Vagina (tissue), 2 donors: ENCODE measurements at regions not wholly inside any gene's neighbourhood (a gene's known extent, or its start where the extent isn't known, plus 50 kb on each side); places are given as distances from the start of the nearest gene placed in this dataset.

Source experiments
- DNase-seq, 2 donors: peaks; one replicate each; pipeline ENCODE4 v3.0.0-alpha.2; 2017; ENCODE audit errors: extremely low spot score in 2 of 2
- H3K27ac ChIP-seq: fragments of 200-600 bp; sonication (generic); one replicate; pipeline ENCODE4 v1.5.1; 2019
- H3K27me3 ChIP-seq: fragments of 200-600 bp; sonication (generic); one replicate; pipeline ENCODE4 v1.5.1; 2019
- H3K36me3 ChIP-seq, 2 donors: fragments of 200-600 bp; sonication (generic); one replicate each; pipeline ENCODE4 v1.5.1; 2017 to 2019
- H3K4me1 ChIP-seq: fragments of 200-600 bp; sonication (generic); one replicate; pipeline ENCODE4 v1.5.1; 2019
- H3K4me3 ChIP-seq, 2 donors: fragments of 200-600 bp; sonication (generic); 1 replicate in 1 of 2; 2 replicates in 1 of 2; pipeline ENCODE4 v1.5.1; 2016 to 2019
- H3K9me3 ChIP-seq: fragments of 200-600 bp; sonication (generic); one replicate; pipeline ENCODE4 v1.5.1; 2019
- POLR2A ChIP-seq, 2 donors: fragments of 450-650 bp; IDR thresholded peaks; one replicate each; pipeline ENCODE4 v1.6.1; 2017; ENCODE audit warnings: antibody characterized with exemption in 2 of 2, mild to moderate bottlenecking in 2 of 2, moderate library complexity in 2 of 2
- POLR2AphosphoS5 ChIP-seq, 2 donors: sonication (generic); formaldehyde crosslinking; IDR thresholded peaks; one replicate each; pipeline ENCODE4 v1.9.0; 2017; ENCODE audit warnings: antibody characterized with exemption in 2 of 2, mild to moderate bottlenecking in 2 of 2, low read depth in 1 of 2; ENCODE audit not compliant: insufficient read depth in 1 of 2
- intact Hi-C: fragments of 100-400 bp; cut with DNase I; formaldehyde crosslinking; loops from one replicate; pipeline ENCODE4 v1.15.1; 2023
- TF ChIP-seq, protein P1 (sequence below), 3 experiments: fragments of 450-650 bp in 2 of 3; fragments of 200-600 bp in 1 of 3; sonication (generic) in 1 of 3; IDR thresholded peaks; one replicate each; pipeline ENCODE4 v1.5.1; 2017 to 2019; ENCODE audit warnings: antibody characterized with exemption in 3 of 3, mild to moderate bottlenecking in 2 of 3, moderate library complexity in 2 of 3

DNA sequence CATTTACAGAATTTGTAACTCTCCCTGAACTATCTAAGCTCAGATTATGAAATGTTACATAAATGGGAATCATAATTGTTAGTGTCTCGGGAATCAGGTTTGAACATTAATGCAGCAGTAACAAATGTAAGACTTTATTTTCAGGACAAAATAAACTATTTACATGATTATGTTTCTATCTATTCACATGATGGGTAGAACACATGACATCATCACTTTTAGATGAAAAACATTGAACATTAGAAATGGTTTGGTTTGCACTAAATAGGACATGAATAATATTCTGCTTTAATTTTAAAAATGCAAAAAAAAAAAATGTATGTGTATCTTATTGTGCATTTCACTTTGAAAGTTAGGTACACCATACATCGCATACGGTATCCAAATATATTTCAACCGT is 745.5 kb upstream of the POT1 start:
- no peaks in the 10 kb centered on the region for H3K9me3 ChIP-seq
- H3K4me1 ChIP-seq: no peaks in the 10 kb centered on the region
- no peak overlapping the region for H3K4me3 ChIP-seq
- no peaks in the 10 kb centered on the region for H3K27me3 ChIP-seq
- no peak overlapping the region for H3K27ac ChIP-seq
- TF ChIP-seq, protein P1, sequence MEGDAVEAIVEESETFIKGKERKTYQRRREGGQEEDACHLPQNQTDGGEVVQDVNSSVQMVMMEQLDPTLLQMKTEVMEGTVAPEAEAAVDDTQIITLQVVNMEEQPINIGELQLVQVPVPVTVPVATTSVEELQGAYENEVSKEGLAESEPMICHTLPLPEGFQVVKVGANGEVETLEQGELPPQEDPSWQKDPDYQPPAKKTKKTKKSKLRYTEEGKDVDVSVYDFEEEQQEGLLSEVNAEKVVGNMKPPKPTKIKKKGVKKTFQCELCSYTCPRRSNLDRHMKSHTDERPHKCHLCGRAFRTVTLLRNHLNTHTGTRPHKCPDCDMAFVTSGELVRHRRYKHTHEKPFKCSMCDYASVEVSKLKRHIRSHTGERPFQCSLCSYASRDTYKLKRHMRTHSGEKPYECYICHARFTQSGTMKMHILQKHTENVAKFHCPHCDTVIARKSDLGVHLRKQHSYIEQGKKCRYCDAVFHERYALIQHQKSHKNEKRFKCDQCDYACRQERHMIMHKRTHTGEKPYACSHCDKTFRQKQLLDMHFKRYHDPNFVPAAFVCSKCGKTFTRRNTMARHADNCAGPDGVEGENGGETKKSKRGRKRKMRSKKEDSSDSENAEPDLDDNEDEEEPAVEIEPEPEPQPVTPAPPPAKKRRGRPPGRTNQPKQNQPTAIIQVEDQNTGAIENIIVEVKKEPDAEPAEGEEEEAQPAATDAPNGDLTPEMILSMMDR (IDR thresholded peaks at IDR 0.05): no peak
- TF ChIP-seq POLR2A (IDR thresholded peaks at IDR 0.05): no peak
- no peak for TF ChIP-seq POLR2AphosphoS5 (IDR thresholded peaks at IDR 0.05; ENCODE audit: insufficient read depth in 1 of 2, low read depth in 1 of 2)
- intact Hi-C loops: no loop called here
- no peak for DNase-seq
- no peaks in the 10 kb centered on the region for H3K36me3 ChIP-seq

GRCh38 chr7:125670926-125671572 is 741.4 kb upstream of the POT1 start:
- no peak for DNase-seq
- H3K36me3 ChIP-seq: no peaks in the 10 kb centered on the region
- H3K9me3 ChIP-seq: no peaks in the 10 kb centered on the region
- no peaks in the 10 kb centered on the region for H3K27me3 ChIP-seq
- TF ChIP-seq, protein P1 (IDR thresholded peaks at IDR 0.05): peak in 2 of 3 experiments; percentile 12 to 32
- TF ChIP-seq POLR2A (IDR thresholded peaks at IDR 0.05): no peak
- no peak for TF ChIP-seq POLR2AphosphoS5 (IDR thresholded peaks at IDR 0.05; ENCODE audit: insufficient read depth in 1 of 2, low read depth in 1 of 2)
- H3K27ac ChIP-seq: no peak overlapping the region
- H3K4me1 ChIP-seq: no peaks in the 10 kb centered on the region
- intact Hi-C loops: no loop called here
- H3K4me3 ChIP-seq: no peak overlapping the region

DNA sequence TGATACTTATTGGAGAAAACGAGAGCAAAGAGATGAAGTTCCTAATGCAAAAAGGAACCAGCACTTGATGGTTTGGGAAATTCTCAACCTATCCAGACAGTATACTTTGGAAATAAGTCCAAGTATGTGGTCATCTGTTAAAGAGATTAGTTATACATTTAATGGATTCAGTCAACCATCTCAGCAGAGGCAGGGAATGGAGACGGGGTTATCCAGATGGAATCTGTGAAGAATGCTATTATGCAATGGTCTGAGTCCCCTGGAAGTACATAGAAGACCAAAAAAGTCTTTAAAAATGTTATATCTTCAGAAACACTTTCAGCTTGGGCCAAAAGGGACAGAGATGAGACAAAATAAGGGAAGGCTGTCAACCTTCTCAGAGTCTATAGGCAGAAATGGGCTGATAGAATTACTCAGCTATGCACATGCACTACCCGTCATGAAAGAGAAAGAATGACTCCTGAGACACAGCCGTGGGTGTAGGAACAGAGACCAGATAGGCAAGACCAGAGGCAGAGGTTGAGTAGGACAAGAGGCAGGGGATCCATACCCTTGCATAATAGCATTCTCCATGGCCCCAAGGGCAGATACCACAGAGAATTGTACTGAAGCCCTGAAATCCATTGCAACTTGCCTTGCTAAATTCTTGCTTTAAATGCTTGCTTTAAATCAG is 738.8 kb upstream of the POT1 start:
- Histone ChIP-seq H3K36me3 (no peaks in the 10 kb centered on the region), H3K4me1 (no peaks in the 10 kb centered on the region), H3K27ac (no peak overlapping the region), H3K27me3 (no peaks in the 10 kb centered on the region), H3K4me3 (no peak overlapping the region), H3K9me3 (no peaks in the 10 kb centered on the region)
- DNase-seq: no peak
- TF ChIP-seq POLR2AphosphoS5 (IDR thresholded peaks at IDR 0.05; ENCODE audit: insufficient read depth in 1 of 2, low read depth in 1 of 2) (no peak), POLR2A (IDR thresholded peaks at IDR 0.05) (no peak)
- TF ChIP-seq, protein P1 (IDR thresholded peaks at IDR 0.05): no peak
- intact Hi-C loops: no loop called here

DNA sequence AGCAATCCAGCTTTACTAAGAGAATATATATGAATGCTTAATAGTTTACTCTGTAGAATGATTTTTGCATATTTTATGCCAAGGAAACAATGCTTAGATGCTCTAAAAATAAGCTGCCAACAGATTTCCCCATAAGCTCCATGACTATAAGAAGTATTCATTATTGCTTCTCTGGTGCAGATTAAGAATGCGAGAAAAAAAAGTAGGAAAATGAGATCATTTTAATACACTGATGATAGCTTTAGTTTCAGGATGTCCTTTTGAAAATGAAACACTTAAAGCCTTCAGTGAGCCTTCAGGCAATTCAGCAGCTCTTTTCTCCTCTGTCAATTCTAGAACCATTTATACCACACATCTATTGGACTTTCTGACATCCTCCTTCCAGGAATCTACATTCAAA is 735.0 kb upstream of the POT1 start:
- H3K27ac ChIP-seq: no peak overlapping the region
- H3K27me3 ChIP-seq: no peaks in the 10 kb centered on the region
- H3K4me3 ChIP-seq: no peak overlapping the region
- H3K4me1 ChIP-seq: no peaks in the 10 kb centered on the region
- intact Hi-C loops: no loop called here
- DNase-seq: no peak
- no peaks in the 10 kb centered on the region for H3K9me3 ChIP-seq
- no peaks in the 10 kb centered on the region for H3K36me3 ChIP-seq
- TF ChIP-seq POLR2AphosphoS5 (IDR thresholded peaks at IDR 0.05; ENCODE audit: insufficient read depth in 1 of 2, low read depth in 1 of 2) (no peak), POLR2A (IDR thresholded peaks at IDR 0.05) (no peak)
- TF ChIP-seq, protein P1 (IDR thresholded peaks at IDR 0.05): no peak

DNA sequence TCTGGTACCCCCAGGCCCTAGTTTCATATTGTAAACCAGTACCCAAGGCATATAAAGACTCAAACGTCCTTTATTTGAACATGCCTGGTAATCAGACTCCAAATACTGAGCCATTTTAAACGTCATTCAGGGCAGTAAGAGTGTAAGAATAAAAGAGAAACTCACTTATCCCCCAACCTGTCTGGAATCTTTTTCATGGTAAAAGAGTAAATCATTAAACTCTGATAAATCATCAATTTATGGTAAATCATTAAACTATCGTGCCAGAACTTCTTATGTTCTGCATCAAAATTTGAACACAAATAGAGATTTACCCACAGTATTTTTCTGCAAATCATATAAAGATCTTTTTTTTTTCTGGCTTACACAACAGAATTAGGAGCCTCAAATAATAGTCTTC is 734.3 kb upstream of the POT1 start:
- H3K27ac ChIP-seq: no peak overlapping the region
- no peaks in the 10 kb centered on the region for H3K9me3 ChIP-seq
- no peak for DNase-seq
- H3K4me1 ChIP-seq: no peaks in the 10 kb centered on the region
- TF ChIP-seq, protein P1 (IDR thresholded peaks at IDR 0.05): no peak
- TF ChIP-seq POLR2A (IDR thresholded peaks at IDR 0.05) (no peak), POLR2AphosphoS5 (IDR thresholded peaks at IDR 0.05; ENCODE audit: insufficient read depth in 1 of 2, low read depth in 1 of 2) (no peak)
- no peaks in the 10 kb centered on the region for H3K27me3 ChIP-seq
- intact Hi-C loops: no loop called here
- no peak overlapping the region for H3K4me3 ChIP-seq
- H3K36me3 ChIP-seq: no peaks in the 10 kb centered on the region
